HCT116 (cell line): ENCODE measurements at regions not wholly inside any gene's neighbourhood (a gene's known extent, or its start where the extent isn't known, plus 50 kb on each side); places are given as distances from the start of the nearest gene placed in this dataset.

Experiments
- CTCF ChIP-seq, 3 experiments: fragments of 200-600 bp in 1 of 3; sonication (generic) in 1 of 3; IDR thresholded peaks in 2 of 3; conservative IDR thresholded peaks in 1 of 3; 2 replicates each; pipeline ENCODE4 v1.5.1; 2012 to 2017; ENCODE audit warnings: low read depth in 2 of 3, low read length in 2 of 3, antibody characterized with exemption in 1 of 3, borderline replicate concordance in 1 of 3, control low read depth in 1 of 3, mild to moderate bottlenecking in 1 of 3, mixed read lengths in 1 of 3, mixed run types in 1 of 3, moderate library complexity in 1 of 3; ENCODE audit not compliant: insufficient read depth in 1 of 3
- POLR2AphosphoS5 ChIP-seq: IDR thresholded peaks from 2 replicates; pipeline ENCODE4 v1.6.1; 2011; ENCODE audit warnings: mild to moderate bottlenecking, low read depth, low read length, moderate library complexity

DNA sequence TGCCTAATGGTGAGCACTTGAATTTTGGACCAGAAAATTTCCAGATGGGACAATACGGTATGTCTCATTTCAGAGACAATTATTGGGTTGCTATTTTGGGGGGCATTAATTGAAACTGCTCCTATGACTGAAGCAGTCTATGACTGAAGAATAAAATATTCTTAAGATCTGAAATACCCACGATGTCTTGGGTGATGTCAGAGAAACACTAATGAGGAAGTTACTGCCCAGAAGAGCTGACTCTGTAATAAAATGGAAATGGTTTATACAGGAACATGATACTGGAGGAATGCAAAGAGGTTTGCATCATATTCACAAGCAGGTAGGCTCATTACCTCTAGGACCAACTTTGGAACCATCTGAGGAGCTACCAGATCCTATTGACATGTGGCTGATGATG is 68.7 kb downstream of the IL12A start:
- TF ChIP-seq CTCF (IDR thresholded peaks at IDR 0.05 in 2 of 3, conservative IDR thresholded peaks at IDR 0.05 in 1 of 3; ENCODE audit: borderline replicate concordance in 1 of 3, insufficient read depth in 1 of 3, low read depth in 2 of 3, low read length in 2 of 3) (no peak), POLR2AphosphoS5 (no peak)
